GM12875 (cell line): ENCODE measurements at regions not wholly inside any gene's neighbourhood (a gene's known extent, or its start where the extent isn't known, plus 50 kb on each side); places are given as distances from the start of the nearest gene placed in this dataset.

Experiments
- H3K4me3 ChIP-seq: one replicate; pipeline ENCODE4 v1.5.1; 2011; ENCODE audit warnings: low read depth, low read length, control low read depth
- TF ChIP-seq, protein P1 (sequence below): IDR thresholded peaks from 2 replicates; pipeline ENCODE4 v1.5.1; 2011; ENCODE audit warnings: low read depth, mild to moderate bottlenecking, control low read depth, inconsistent platforms, low read length, moderate library complexity, borderline replicate concordance; ENCODE audit not compliant: insufficient read depth

GRCh38 chr6:163922562-163922961 is 508.0 kb downstream of the QKI start:
- no peak overlapping the region for H3K4me3 ChIP-seq
- TF ChIP-seq, protein P1, sequence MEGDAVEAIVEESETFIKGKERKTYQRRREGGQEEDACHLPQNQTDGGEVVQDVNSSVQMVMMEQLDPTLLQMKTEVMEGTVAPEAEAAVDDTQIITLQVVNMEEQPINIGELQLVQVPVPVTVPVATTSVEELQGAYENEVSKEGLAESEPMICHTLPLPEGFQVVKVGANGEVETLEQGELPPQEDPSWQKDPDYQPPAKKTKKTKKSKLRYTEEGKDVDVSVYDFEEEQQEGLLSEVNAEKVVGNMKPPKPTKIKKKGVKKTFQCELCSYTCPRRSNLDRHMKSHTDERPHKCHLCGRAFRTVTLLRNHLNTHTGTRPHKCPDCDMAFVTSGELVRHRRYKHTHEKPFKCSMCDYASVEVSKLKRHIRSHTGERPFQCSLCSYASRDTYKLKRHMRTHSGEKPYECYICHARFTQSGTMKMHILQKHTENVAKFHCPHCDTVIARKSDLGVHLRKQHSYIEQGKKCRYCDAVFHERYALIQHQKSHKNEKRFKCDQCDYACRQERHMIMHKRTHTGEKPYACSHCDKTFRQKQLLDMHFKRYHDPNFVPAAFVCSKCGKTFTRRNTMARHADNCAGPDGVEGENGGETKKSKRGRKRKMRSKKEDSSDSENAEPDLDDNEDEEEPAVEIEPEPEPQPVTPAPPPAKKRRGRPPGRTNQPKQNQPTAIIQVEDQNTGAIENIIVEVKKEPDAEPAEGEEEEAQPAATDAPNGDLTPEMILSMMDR, result no peak

DNA sequence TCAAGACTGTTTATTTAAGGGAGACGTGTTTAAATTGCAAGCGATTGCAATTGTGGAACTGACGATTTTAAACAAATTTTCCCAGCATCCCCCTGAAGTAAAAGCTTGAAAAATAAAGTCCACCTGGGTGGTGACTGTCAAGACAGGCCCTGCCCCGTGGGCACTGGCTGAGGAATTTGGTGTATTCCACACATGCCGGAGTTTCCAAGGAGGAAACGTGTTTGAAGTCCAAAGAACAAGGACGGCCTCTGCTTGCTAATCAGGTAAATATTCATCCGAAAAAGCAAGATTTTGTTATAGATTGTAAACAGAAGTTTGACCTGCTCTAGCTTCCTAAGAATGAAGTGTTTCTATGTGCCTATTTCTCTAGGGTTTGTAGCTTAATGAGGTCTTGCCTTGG is 505.1 kb downstream of the QKI start:
- no peak overlapping the region for H3K4me3 ChIP-seq
- TF ChIP-seq, protein P1, result no peak

- no peak overlapping the region for H3K4me3 ChIP-seq
- TF ChIP-seq, protein P1, result no peak
Measured at GRCh38 chr6:163916315-163917081, 502.0 kb downstream of the QKI start.

DNA sequence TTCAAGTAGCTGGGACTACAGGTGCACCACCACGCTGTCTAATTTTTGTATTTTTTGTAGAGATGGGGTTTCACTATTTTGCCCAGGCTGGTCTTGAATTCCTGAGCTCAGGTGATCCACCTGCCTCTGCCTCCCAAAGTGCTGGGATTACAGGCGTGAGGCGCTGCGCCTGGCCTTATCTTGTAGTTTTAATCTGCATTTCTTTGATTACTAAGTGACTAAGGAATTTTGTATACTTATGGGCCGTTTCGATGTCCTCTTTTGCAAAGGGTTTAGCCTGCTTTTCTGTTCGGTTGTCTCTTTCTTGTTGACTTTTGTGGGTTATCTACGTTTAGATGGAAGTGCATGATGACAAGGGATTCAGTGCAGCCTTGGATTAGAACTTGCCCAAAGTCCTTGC is 500.6 kb downstream of the QKI start:
- TF ChIP-seq, protein P1, result no peak
- no peak overlapping the region for H3K4me3 ChIP-seq

DNA sequence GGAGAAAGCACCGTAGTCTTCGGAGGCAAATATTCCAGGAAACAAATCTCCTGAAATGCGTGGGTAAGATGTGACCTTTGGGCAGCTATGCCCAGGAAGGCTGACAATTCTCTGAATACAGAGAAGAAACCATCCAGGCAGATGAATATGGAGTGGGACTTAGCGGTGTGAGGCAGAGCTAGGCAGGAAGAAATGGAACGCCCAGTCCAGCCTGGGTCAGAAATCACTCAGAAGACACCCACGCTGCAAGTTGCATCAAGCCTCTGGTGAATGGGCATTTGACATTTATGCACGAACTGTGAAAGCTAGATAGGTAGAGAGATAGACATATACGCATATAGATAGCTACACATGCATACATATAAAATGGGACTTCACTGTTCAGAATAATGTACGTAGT is 498.5 kb downstream of the QKI start:
- TF ChIP-seq, protein P1, result no peak

DNA sequence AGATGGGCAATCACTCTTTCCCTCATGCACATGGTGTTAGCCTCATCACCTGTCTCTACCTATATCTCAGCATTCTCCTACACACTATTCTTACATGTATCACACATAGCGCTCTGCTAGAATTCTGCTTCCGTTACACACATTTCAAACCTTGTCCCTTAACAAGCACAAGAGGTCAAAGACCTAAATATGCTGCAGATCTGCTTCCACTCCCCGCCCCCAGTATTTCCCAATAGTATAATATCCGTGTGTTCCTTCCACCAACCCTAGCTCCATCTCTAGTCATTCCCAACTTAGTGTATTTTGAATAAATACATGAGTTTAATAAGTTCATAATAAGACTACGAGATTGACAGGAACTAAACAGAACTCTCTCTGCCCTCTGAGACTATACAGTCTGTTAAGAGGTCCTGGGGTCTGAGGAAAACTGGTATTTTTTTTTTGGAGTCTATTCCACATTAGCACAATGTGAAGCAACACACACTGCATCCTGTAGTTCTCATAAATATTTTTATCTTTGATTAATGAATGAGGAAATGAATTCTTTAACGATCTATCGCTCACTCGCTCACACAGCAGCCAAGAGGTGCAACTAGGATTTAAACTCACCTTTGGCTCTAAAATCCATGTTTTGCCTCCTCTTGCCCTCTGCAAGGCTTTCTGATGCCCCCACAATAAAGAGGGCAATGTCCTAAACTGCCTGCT is 491.6 kb downstream of the QKI start:
- TF ChIP-seq, protein P1, result no peak
- H3K4me3 ChIP-seq, result no peak overlapping the region

More for the DNA sequence above, 498.5 kb downstream of the QKI start:
- no peak overlapping the region for H3K4me3 ChIP-seq

DNA sequence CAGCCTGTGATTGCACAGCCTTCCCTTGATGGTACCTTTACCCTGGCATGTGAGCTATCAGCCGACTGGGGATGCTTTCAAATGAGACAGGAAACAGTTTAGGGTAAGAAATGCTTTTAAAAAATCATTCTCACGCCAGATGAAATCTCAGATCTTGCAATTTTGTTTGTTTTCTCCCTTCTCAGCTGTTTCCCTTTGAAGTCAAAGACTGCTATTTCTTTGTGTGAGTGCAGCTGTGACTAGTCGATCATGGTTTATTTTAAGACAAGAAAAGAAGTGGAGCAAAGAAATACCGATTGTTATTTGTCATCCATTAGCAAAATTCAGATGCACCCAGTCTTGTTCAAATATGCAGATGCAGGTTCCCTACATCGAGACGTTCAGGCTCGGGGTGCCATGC is 489.7 kb downstream of the QKI start:
- TF ChIP-seq, protein P1, result no peak

More for the DNA sequence above, 489.7 kb downstream of the QKI start:
- no peak overlapping the region for H3K4me3 ChIP-seq
